Nephron progenitor cell (in vitro differentiated cells): ENCODE measurements at regions not wholly inside any gene's neighbourhood (a gene's known extent, or its start where the extent isn't known, plus 50 kb on each side); places are given as distances from the start of the nearest gene placed in this dataset.

Experiments
- DNase-seq: peaks from one replicate; pipeline ENCODE4 v3.0.0; 2021
- H3K27ac Mint-ChIP-seq: 2 replicates; pipeline ENCODE4 v1.8.0; 2021; ENCODE audit warnings: mild to moderate bottlenecking, moderate library complexity, mixed read lengths
- H3K27me3 Mint-ChIP-seq: 2 replicates; pipeline ENCODE4 v1.8.0; 2021; ENCODE audit warnings: mild to moderate bottlenecking, low read depth, mixed read lengths; ENCODE audit not compliant: poor library complexity
- H3K36me3 Mint-ChIP-seq: 2 replicates; pipeline ENCODE4 v1.8.0; 2021; ENCODE audit warnings: low read depth, mixed read lengths
- H3K4me1 Mint-ChIP-seq: 2 replicates; pipeline ENCODE4 v1.8.0; 2021; ENCODE audit warnings: mixed read lengths
- H3K4me3 Mint-ChIP-seq: 2 replicates; pipeline ENCODE4 v1.8.0; 2021; ENCODE audit warnings: mild to moderate bottlenecking, moderate library complexity, mixed read lengths
- H3K9me3 Mint-ChIP-seq: 2 replicates; pipeline ENCODE4 v1.8.0; 2021; ENCODE audit warnings: mild to moderate bottlenecking, moderate library complexity, mixed read lengths
- CTCF ChIP-seq: fragments of 200-600 bp; sonication (generic); IDR thresholded peaks from 2 replicates; pipeline ENCODE4 v1.5.0; 2021; ENCODE audit warnings: antibody characterized with exemption

DNA sequence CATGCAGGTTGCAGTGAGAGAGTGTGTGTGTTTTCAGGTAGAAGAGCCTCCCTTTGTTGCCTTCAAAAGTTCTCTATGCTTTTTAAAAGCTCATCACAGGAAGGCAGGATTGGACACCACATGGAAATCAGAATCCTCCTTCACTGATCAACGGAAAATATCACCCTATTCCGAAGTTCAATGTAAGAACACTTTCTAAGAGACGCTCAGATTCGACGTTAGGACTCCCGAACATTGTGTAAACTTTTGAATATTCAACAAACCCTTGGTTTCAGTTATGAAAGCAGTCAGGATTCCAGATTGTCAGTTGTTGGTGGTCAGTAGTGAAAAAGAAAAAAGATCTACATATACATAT, 561.4 kb upstream of the ID2 start:
- peaks cover 39% of the 10 kb centered on the region for H3K4me1 Mint-ChIP-seq
- no peaks in the 10 kb centered on the region for H3K36me3 Mint-ChIP-seq
- H3K27me3 Mint-ChIP-seq = no peaks in the 10 kb centered on the region
- no peak overlapping the region for H3K4me3 Mint-ChIP-seq
- no peak overlapping the region for H3K27ac Mint-ChIP-seq
- no peaks in the 10 kb centered on the region for H3K9me3 Mint-ChIP-seq
- DNase-seq = no peak
- TF ChIP-seq CTCF = no peak

- peaks cover 4% of the 10 kb centered on the region for H3K27me3 Mint-ChIP-seq
- H3K36me3 Mint-ChIP-seq = no peaks in the 10 kb centered on the region
- TF ChIP-seq CTCF = no peak
- H3K9me3 Mint-ChIP-seq = no peaks in the 10 kb centered on the region
- DNase-seq = no peak
- no peak overlapping the region for H3K4me3 Mint-ChIP-seq
- H3K4me1 Mint-ChIP-seq = peaks cover 38% of the 10 kb centered on the region
- H3K27ac Mint-ChIP-seq = no peak overlapping the region
Measured at GRCh38 chr2:8121022-8121825, 560.6 kb upstream of the ID2 start.

DNA sequence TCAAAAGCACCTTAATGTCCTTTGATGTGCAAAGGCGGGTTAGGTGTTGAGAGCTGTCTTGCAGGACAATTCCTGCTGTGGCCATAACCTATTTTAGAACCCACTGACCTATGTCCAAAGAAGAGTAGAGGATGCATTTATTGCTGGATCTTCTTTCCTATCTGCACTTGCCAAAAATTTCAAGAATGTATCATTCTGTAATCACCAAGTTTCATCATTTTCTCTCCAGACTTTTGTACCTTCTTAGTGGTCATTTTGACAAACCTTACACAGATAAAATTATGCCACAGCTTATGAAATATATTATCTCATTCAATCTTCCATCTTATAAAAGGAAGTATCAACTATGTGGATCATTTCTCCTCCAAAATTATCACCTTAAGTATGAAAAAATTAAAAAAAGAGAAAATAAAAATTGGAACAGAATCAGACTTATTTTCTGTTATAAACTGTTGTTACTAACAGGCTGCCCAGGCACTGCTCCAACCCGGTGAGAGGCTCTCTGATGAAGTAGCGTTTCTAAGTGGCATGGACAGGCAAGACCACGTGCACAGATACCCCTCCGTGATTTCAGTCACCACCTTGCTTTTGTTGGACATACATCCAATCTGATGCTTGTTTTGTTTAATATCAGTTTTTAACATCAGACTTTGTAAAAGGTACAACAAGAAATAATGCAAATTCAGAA, 559.9 kb upstream of the ID2 start:
- H3K27me3 Mint-ChIP-seq = peaks cover 9% of the 10 kb centered on the region
- H3K4me3 Mint-ChIP-seq = no peak overlapping the region
- no peak for TF ChIP-seq CTCF
- H3K36me3 Mint-ChIP-seq = no peaks in the 10 kb centered on the region
- H3K27ac Mint-ChIP-seq = peak overlapping the region; percentile 66
- no peak for DNase-seq
- no peaks in the 10 kb centered on the region for H3K9me3 Mint-ChIP-seq
- H3K4me1 Mint-ChIP-seq = peaks cover 38% of the 10 kb centered on the region

- peaks cover 4% of the 10 kb centered on the region for H3K9me3 Mint-ChIP-seq
- H3K27ac Mint-ChIP-seq = peak overlapping the region; percentile 66
- DNase-seq = no peak
- TF ChIP-seq CTCF = no peak
- H3K4me3 Mint-ChIP-seq = no peak overlapping the region
- H3K36me3 Mint-ChIP-seq = no peaks in the 10 kb centered on the region
- peaks cover 38% of the 10 kb centered on the region for H3K4me1 Mint-ChIP-seq
- H3K27me3 Mint-ChIP-seq = peaks cover 9% of the 10 kb centered on the region
Measured at GRCh38 chr2:8122520-8122919, 559.3 kb upstream of the ID2 start.

- H3K27ac Mint-ChIP-seq = no peak overlapping the region
- H3K4me1 Mint-ChIP-seq = peaks cover 35% of the 10 kb centered on the region
- H3K36me3 Mint-ChIP-seq = no peaks in the 10 kb centered on the region
- peaks cover 11% of the 10 kb centered on the region for H3K9me3 Mint-ChIP-seq
- no peak for TF ChIP-seq CTCF
- DNase-seq = no peak
- H3K4me3 Mint-ChIP-seq = no peak overlapping the region
- H3K27me3 Mint-ChIP-seq = peaks cover 9% of the 10 kb centered on the region
Measured at GRCh38 chr2:8123464-8123863, 558.4 kb upstream of the ID2 start.
